ENCODE measurements at regions not wholly inside any gene's neighbourhood (a gene's known extent, or its start where the extent isn't known, plus 50 kb on each side); places are given as distances from the start of the nearest gene placed in this dataset.

GRCh38 chr20:23253524-23253923 is 97.1 kb upstream of the NXT1 start:
- peaks cover 22% of the 10 kb centered on the region for H3K27me3 Mint-ChIP-seq
- H3K36me3 Mint-ChIP-seq (ENCODE audit: low read depth): no peaks in the 10 kb centered on the region
- H3K4me1 Mint-ChIP-seq (ENCODE audit: low read depth): peaks cover 51% of the 10 kb centered on the region
- intact Hi-C loops (cut with micrococcal nuclease): no loop called here
- H3K9me3 Mint-ChIP-seq: peaks cover 9% of the 10 kb centered on the region
- H3K4me3 Mint-ChIP-seq: no peak overlapping the region
- H3K27ac Mint-ChIP-seq: no peak overlapping the region

GRCh38 chr20:23251779-23252178 is 98.8 kb upstream of the NXT1 start:
- no peak overlapping the region for H3K4me3 Mint-ChIP-seq

GRCh38 chr20:23249541-23249940 is 101.0 kb upstream of the NXT1 start:
- intact Hi-C loops (cut with micrococcal nuclease): no loop called here
- Mint-ChIP-seq H3K27ac (no peak overlapping the region), H3K36me3 (ENCODE audit: low read depth) (no peaks in the 10 kb centered on the region), H3K4me1 (ENCODE audit: low read depth) (peaks cover 53% of the 10 kb centered on the region), H3K4me3 (no peak overlapping the region), H3K9me3 (peaks cover 9% of the 10 kb centered on the region), H3K27me3 (peaks cover 33% of the 10 kb centered on the region)

More at GRCh38 chr20:23251779-23252178, 98.8 kb upstream of the NXT1 start:
- intact Hi-C loops (cut with micrococcal nuclease): no loop called here
- Mint-ChIP-seq H3K27me3 (peaks cover 23% of the 10 kb centered on the region), H3K9me3 (peaks cover 9% of the 10 kb centered on the region), H3K36me3 (ENCODE audit: low read depth) (no peaks in the 10 kb centered on the region), H3K27ac (no peak overlapping the region), H3K4me1 (ENCODE audit: low read depth) (peaks cover 45% of the 10 kb centered on the region)

- H3K9me3 Mint-ChIP-seq: peaks cover 9% of the 10 kb centered on the region
- peaks cover 35% of the 10 kb centered on the region for H3K27me3 Mint-ChIP-seq
- intact Hi-C loops (cut with micrococcal nuclease): no loop called here
- no peaks in the 10 kb centered on the region for H3K36me3 Mint-ChIP-seq (ENCODE audit: low read depth)
- H3K4me3 Mint-ChIP-seq: no peak overlapping the region
- H3K4me1 Mint-ChIP-seq (ENCODE audit: low read depth): peaks cover 45% of the 10 kb centered on the region
- H3K27ac Mint-ChIP-seq: no peak overlapping the region
These were observed 102.1 kb upstream of the NXT1 start for GRCh38 chr20:23248461-23248882.

- H3K4me3 Mint-ChIP-seq: no peak overlapping the region
- no peaks in the 10 kb centered on the region for H3K36me3 Mint-ChIP-seq (ENCODE audit: low read depth)
- intact Hi-C loops (cut with micrococcal nuclease): no loop called here
- H3K27ac Mint-ChIP-seq: peak overlapping the region; percentile 13
- H3K9me3 Mint-ChIP-seq: peaks cover 4% of the 10 kb centered on the region
- H3K4me1 Mint-ChIP-seq (ENCODE audit: low read depth): peaks cover 42% of the 10 kb centered on the region
- H3K27me3 Mint-ChIP-seq: peaks cover 35% of the 10 kb centered on the region
These were observed 103.6 kb upstream of the NXT1 start for GRCh38 chr20:23246717-23247664.

- H3K4me3 Mint-ChIP-seq: no peak overlapping the region
- peak overlapping the region; percentile 38 for H3K27ac Mint-ChIP-seq
- intact Hi-C loops (cut with micrococcal nuclease): no loop called here
- no peaks in the 10 kb centered on the region for H3K36me3 Mint-ChIP-seq (ENCODE audit: low read depth)
- H3K4me1 Mint-ChIP-seq (ENCODE audit: low read depth): peaks cover 38% of the 10 kb centered on the region
- no peaks in the 10 kb centered on the region for H3K9me3 Mint-ChIP-seq
- H3K27me3 Mint-ChIP-seq: peaks cover 41% of the 10 kb centered on the region
These were observed 104.9 kb upstream of the NXT1 start for GRCh38 chr20:23245553-23246181.

GRCh38 chr20:23244916-23245552 is 105.6 kb upstream of the NXT1 start:
- Mint-ChIP-seq H3K4me3 (no peak overlapping the region), H3K4me1 (ENCODE audit: low read depth) (peaks cover 38% of the 10 kb centered on the region), H3K27me3 (peaks cover 41% of the 10 kb centered on the region), H3K36me3 (ENCODE audit: low read depth) (no peaks in the 10 kb centered on the region), H3K27ac (peak overlapping the region; percentile 38), H3K9me3 (no peaks in the 10 kb centered on the region)
- intact Hi-C loops (cut with micrococcal nuclease): no loop called here

- Mint-ChIP-seq H3K27ac (no peak overlapping the region), H3K27me3 (peaks cover 37% of the 10 kb centered on the region)
- intact Hi-C loops (cut with micrococcal nuclease): no loop called here
These were observed 106.3 kb upstream of the NXT1 start for GRCh38 chr20:23244156-23244915.

GRCh38 chr20:23243791-23244155 is 106.8 kb upstream of the NXT1 start:
- Mint-ChIP-seq H3K27ac (no peak overlapping the region), H3K4me1 (ENCODE audit: low read depth) (peaks cover 32% of the 10 kb centered on the region)
- intact Hi-C loops (cut with micrococcal nuclease): no loop called here

More at GRCh38 chr20:23244156-23244915, 106.3 kb upstream of the NXT1 start:
- peaks cover 2% of the 10 kb centered on the region for H3K36me3 Mint-ChIP-seq (ENCODE audit: low read depth)
- H3K4me3 Mint-ChIP-seq: no peak overlapping the region
- H3K9me3 Mint-ChIP-seq: peaks cover 6% of the 10 kb centered on the region
- H3K4me1 Mint-ChIP-seq (ENCODE audit: low read depth): peaks cover 33% of the 10 kb centered on the region

GRCh38 chr20:23242556-23243180 is 107.9 kb upstream of the NXT1 start:
- intact Hi-C loops (cut with micrococcal nuclease): no loop called here
- peaks cover 50% of the 10 kb centered on the region for H3K27me3 Mint-ChIP-seq
- peaks cover 13% of the 10 kb centered on the region for H3K9me3 Mint-ChIP-seq
- H3K36me3 Mint-ChIP-seq (ENCODE audit: low read depth): peaks cover 6% of the 10 kb centered on the region
- H3K4me3 Mint-ChIP-seq: no peak overlapping the region
- no peak overlapping the region for H3K27ac Mint-ChIP-seq
- peaks cover 25% of the 10 kb centered on the region for H3K4me1 Mint-ChIP-seq (ENCODE audit: low read depth)

More at GRCh38 chr20:23243791-23244155, 106.8 kb upstream of the NXT1 start:
- Mint-ChIP-seq H3K36me3 (ENCODE audit: low read depth) (peaks cover 6% of the 10 kb centered on the region), H3K9me3 (peaks cover 11% of the 10 kb centered on the region), H3K27me3 (peaks cover 42% of the 10 kb centered on the region), H3K4me3 (no peak overlapping the region)

- H3K4me3 Mint-ChIP-seq: no peak overlapping the region
- H3K27ac Mint-ChIP-seq: no peak overlapping the region
- peaks cover 13% of the 10 kb centered on the region for H3K9me3 Mint-ChIP-seq
- H3K36me3 Mint-ChIP-seq (ENCODE audit: low read depth): peaks cover 6% of the 10 kb centered on the region
- H3K4me1 Mint-ChIP-seq (ENCODE audit: low read depth): peaks cover 21% of the 10 kb centered on the region
- intact Hi-C loops (cut with micrococcal nuclease): no loop called here
- peaks cover 50% of the 10 kb centered on the region for H3K27me3 Mint-ChIP-seq
These were observed 108.5 kb upstream of the NXT1 start for GRCh38 chr20:23242104-23242503.

GRCh38 chr20:23241416-23241815 is 109.2 kb upstream of the NXT1 start:
- intact Hi-C loops (cut with micrococcal nuclease): no loop called here
- Mint-ChIP-seq H3K27me3 (peaks cover 45% of the 10 kb centered on the region), H3K27ac (no peak overlapping the region), H3K4me1 (ENCODE audit: low read depth) (peaks cover 14% of the 10 kb centered on the region), H3K36me3 (ENCODE audit: low read depth) (peaks cover 6% of the 10 kb centered on the region), H3K9me3 (peaks cover 13% of the 10 kb centered on the region), H3K4me3 (no peak overlapping the region)

GRCh38 chr20:23240519-23240918 is 110.1 kb upstream of the NXT1 start:
- intact Hi-C loops (cut with micrococcal nuclease): no loop called here
- peaks cover 6% of the 10 kb centered on the region for H3K4me1 Mint-ChIP-seq (ENCODE audit: low read depth)
- H3K36me3 Mint-ChIP-seq (ENCODE audit: low read depth): peaks cover 6% of the 10 kb centered on the region
- peaks cover 15% of the 10 kb centered on the region for H3K9me3 Mint-ChIP-seq
- no peak overlapping the region for H3K27ac Mint-ChIP-seq
- H3K4me3 Mint-ChIP-seq: no peak overlapping the region
- H3K27me3 Mint-ChIP-seq: peaks cover 39% of the 10 kb centered on the region

Measured in dendritic cell treated with granulocyte-macrophage colony-stimulating factor and Interleukin-4, amounts not matched to agents 40 ng/mL and 50 ng/mL, for 4 days (primary cell).